Smooth muscle cell (in vitro differentiated cells): ENCODE measurements at regions not wholly inside any gene's neighbourhood (a gene's known extent, or its start where the extent isn't known, plus 50 kb on each side); places are given as distances from the start of the nearest gene placed in this dataset.

ENCODE experiments used
- DNase-seq: peaks from one replicate; lab custom pipeline; 2025; ENCODE audit not compliant: unreplicated experiment; lab: John Stamatoyannopoulos, UW
- H2AFZ ChIP-seq: fragments of 200-600 bp; sonication (generic); 2 replicates; pipeline ENCODE4 v1.6.0; 2016; ENCODE audit warnings: antibody characterized with exemption, low read depth, mild to moderate bottlenecking
- H3F3A ChIP-seq: fragments of 200-600 bp; sonication (generic); 2 replicates; pipeline ENCODE4 v1.6.0; 2017; ENCODE audit warnings: antibody characterized with exemption, low read depth
- H3K27ac ChIP-seq: fragments of 200-600 bp; sonication (generic); 2 replicates; pipeline ENCODE4 v1.5.1; 2016; ENCODE audit warnings: low read depth, mild to moderate bottlenecking
- H3K27me3 ChIP-seq: fragments of 200-600 bp; sonication (generic); 2 replicates; pipeline ENCODE4 v1.6.1; 2016; ENCODE audit warnings: low read depth, mild to moderate bottlenecking
- H3K36me3 ChIP-seq: fragments of 200-600 bp; sonication (generic); 2 replicates; pipeline ENCODE4 v1.5.1; 2016; ENCODE audit warnings: low read depth
- H3K4me1 ChIP-seq: fragments of 200-600 bp; sonication (generic); 2 replicates; pipeline ENCODE4 v1.5.1; 2016; ENCODE audit warnings: low read depth
- H3K4me2 ChIP-seq: fragments of 200-600 bp; sonication (generic); 2 replicates; pipeline ENCODE4 v1.6.0; 2016; ENCODE audit warnings: mild to moderate bottlenecking
- H3K4me3 ChIP-seq: fragments of 200-600 bp; sonication (generic); 2 replicates; pipeline ENCODE4 v1.5.1; 2016; ENCODE audit warnings: mild to moderate bottlenecking
- H3K79me2 ChIP-seq: fragments of 200-600 bp; sonication (generic); 2 replicates; pipeline ENCODE4 v1.6.0; 2016; ENCODE audit warnings: low read depth, mild to moderate bottlenecking
- H3K9ac ChIP-seq: fragments of 200-600 bp; sonication (generic); 2 replicates; pipeline ENCODE4 v1.6.0; 2016; ENCODE audit warnings: low read depth
- H3K9me3 ChIP-seq: fragments of 200-600 bp; sonication (generic); replicated peaks from 2 replicates; pipeline ENCODE4 v1.5.1; 2016; ENCODE audit warnings: low read depth
- H4K20me1 ChIP-seq: fragments of 200-600 bp; sonication (generic); 2 replicates; pipeline ENCODE4 v1.6.0; 2016; ENCODE audit warnings: low read depth
- WGBS: methylation state at CpG from one replicate; pipeline ENCODE4 v1.1.7; 2016; ENCODE audit warnings: low lambda C conversion rate; 5-methylcytosine and 5-hydroxymethylcytosine counted together
- TF ChIP-seq, protein P1 (sequence below): fragments of 200-600 bp; sonication (generic); IDR thresholded peaks from 2 replicates; pipeline ENCODE4 v1.5.1; 2017; ENCODE audit warnings: borderline replicate concordance, mild to moderate bottlenecking, antibody characterized with exemption; ENCODE audit not compliant: insufficient read depth, poor library complexity, severe bottlenecking

DNA sequence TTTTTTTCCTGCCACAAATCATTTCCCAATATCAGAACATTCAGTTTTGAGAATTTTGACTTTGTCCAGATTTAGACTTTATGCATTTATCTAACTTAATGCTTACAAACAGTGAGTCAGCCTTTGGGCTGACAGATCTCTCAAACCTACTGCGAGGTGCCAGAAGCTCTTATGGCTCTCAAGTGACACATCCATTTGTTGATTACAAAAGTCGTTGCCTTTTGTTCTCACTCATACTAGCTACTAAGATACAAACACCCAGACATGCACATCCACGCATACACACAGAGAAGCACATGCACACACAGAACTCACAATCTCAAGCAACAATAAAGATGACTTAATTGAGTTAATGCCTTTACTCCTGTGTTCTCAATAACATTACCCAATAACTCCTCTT is 1147.5 kb downstream of the DIAPH3 start:
- no peaks in the 10 kb centered on the region for H3K4me1 ChIP-seq
- no peak overlapping the region for H3K4me2 ChIP-seq
- no peaks in the 10 kb centered on the region for H3K36me3 ChIP-seq
- H3K79me2 ChIP-seq, result no peaks in the 10 kb centered on the region
- no peaks in the 10 kb centered on the region for H3K27me3 ChIP-seq
- no peak overlapping the region for H3K27ac ChIP-seq
- 35% methylated on average over 3 of the region's 3 CpGs for WGBS
- H3F3A ChIP-seq, result no peaks in the 10 kb centered on the region
- no peaks in the 10 kb centered on the region for H3K9me3 ChIP-seq
- no peak for DNase-seq
- no peaks in the 10 kb centered on the region for H4K20me1 ChIP-seq
- H3K4me3 ChIP-seq, result no peak overlapping the region
- no peak overlapping the region for H2AFZ ChIP-seq
- H3K9ac ChIP-seq, result no peak overlapping the region
- TF ChIP-seq, protein P1, sequence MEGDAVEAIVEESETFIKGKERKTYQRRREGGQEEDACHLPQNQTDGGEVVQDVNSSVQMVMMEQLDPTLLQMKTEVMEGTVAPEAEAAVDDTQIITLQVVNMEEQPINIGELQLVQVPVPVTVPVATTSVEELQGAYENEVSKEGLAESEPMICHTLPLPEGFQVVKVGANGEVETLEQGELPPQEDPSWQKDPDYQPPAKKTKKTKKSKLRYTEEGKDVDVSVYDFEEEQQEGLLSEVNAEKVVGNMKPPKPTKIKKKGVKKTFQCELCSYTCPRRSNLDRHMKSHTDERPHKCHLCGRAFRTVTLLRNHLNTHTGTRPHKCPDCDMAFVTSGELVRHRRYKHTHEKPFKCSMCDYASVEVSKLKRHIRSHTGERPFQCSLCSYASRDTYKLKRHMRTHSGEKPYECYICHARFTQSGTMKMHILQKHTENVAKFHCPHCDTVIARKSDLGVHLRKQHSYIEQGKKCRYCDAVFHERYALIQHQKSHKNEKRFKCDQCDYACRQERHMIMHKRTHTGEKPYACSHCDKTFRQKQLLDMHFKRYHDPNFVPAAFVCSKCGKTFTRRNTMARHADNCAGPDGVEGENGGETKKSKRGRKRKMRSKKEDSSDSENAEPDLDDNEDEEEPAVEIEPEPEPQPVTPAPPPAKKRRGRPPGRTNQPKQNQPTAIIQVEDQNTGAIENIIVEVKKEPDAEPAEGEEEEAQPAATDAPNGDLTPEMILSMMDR, result no peak

DNA sequence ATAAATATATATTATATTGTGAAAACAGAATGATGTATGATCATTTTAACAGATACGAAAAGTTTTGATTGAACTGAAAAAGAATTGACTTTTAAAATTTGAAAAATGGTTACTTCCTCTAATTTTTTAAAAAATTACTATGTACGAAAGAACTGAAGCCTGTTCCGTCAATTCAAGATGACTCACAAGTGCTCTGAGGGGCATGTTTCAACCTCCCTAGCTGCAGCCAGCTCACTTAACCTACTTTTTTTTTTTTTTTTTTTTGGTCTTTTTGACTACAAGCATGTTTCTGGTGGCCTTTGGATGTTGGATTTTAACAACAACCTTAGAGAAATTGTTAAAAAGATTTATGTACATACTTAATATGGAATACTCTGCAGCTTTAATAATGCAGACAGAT is 1139.3 kb downstream of the DIAPH3 start:
- Histone ChIP-seq H3K4me3 (no peak overlapping the region), H3K27ac (no peak overlapping the region), H4K20me1 (no peaks in the 10 kb centered on the region), H3K4me2 (peak overlapping the region; percentile 4), H3K4me1 (peaks cover 6% of the 10 kb centered on the region), H3F3A (no peaks in the 10 kb centered on the region), H3K9ac (no peak overlapping the region), H3K9me3 (no peaks in the 10 kb centered on the region), H2AFZ (no peak overlapping the region), H3K27me3 (no peaks in the 10 kb centered on the region), H3K36me3 (no peaks in the 10 kb centered on the region), H3K79me2 (no peaks in the 10 kb centered on the region)
- DNase-seq, result no peak
- 44% methylated on average over 3 of the region's 3 CpGs for WGBS
- TF ChIP-seq, protein P1, result no peak

DNA sequence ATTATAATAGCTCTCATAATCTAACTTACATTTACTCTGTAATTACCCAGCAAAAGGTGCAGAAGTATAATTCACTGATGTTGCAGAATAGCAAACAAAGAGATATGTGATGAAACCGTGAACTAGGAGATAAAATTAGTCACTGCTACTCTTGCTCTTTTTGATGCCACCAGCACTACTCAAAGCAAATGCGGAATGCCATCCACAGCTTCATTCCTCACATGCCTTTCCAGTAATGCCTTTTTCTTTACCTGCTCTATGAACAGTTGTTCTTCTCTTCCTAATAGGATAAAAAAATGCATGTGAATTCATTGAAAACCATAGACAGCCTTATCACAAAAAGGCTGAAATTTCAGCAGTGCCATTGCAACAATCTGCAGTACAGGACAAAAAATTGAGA is 1129.5 kb downstream of the DIAPH3 start:
- Histone ChIP-seq H3K4me2 (no peak overlapping the region), H3K9ac (no peak overlapping the region), H2AFZ (no peak overlapping the region), H3K79me2 (no peaks in the 10 kb centered on the region), H3K4me1 (peaks cover 3% of the 10 kb centered on the region), H3K27me3 (no peaks in the 10 kb centered on the region), H3K4me3 (no peak overlapping the region), H3K36me3 (no peaks in the 10 kb centered on the region), H3K27ac (no peak overlapping the region), H3K9me3 (no peaks in the 10 kb centered on the region), H4K20me1 (no peaks in the 10 kb centered on the region), H3F3A (no peaks in the 10 kb centered on the region)
- no peak for DNase-seq
- 50% methylated on average over 2 of the region's 2 CpGs for WGBS
- TF ChIP-seq, protein P1, result no peak

DNA sequence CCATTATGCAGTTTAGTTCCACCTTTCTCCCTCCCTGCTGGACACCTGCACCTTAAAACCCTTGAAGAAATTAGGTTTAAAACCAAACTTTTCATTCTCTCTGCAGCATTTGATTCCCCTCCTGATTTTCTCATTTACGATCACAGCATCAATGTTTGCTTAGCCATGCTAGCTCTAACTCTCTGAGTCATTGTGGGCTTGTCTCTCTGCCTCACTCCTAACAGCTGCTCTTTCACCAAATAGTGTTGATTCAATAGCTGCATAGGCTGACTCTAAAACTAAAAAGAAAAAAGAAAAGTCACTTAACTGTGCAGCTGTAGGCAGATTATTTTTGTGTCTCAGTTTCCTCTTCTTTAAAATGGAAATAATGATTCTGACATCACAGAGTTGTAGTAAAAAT is 1124.9 kb downstream of the DIAPH3 start:
- Histone ChIP-seq H3K4me1 (peaks cover 3% of the 10 kb centered on the region), H4K20me1 (no peaks in the 10 kb centered on the region), H2AFZ (peak overlapping the region; percentile 41), H3K27me3 (no peaks in the 10 kb centered on the region), H3F3A (no peaks in the 10 kb centered on the region), H3K79me2 (no peaks in the 10 kb centered on the region), H3K4me2 (peak overlapping the region; percentile 62), H3K9ac (no peak overlapping the region), H3K4me3 (no peak overlapping the region), H3K27ac (no peak overlapping the region), H3K9me3 (no peaks in the 10 kb centered on the region), H3K36me3 (no peaks in the 10 kb centered on the region)
- TF ChIP-seq, protein P1, result no peak
- WGBS, result 27% methylated on average over 1 of the region's 1 CpG
- DNase-seq, result no peak
